GM12878 (cell line): ENCODE measurements at regions not wholly inside any gene's neighbourhood (a gene's known extent, or its start where the extent isn't known, plus 50 kb on each side); places are given as distances from the start of the nearest gene placed in this dataset.

Experiments used
- CEBPB ChIP-seq, 2 experiments: fragments of 150-350 bp in 1 of 2; IDR thresholded peaks; 2 replicates each; pipeline ENCODE4 v1.6.1; 2012 to 2014; ENCODE audit warnings: low read depth in 2 of 2, low read length in 2 of 2, borderline replicate concordance in 1 of 2, inconsistent platforms in 1 of 2
- MTA2 ChIP-seq: fragments of 450-650 bp; IDR thresholded peaks from 2 replicates; pipeline ENCODE4 v1.6.1; 2016; ENCODE audit warnings: low read depth, mild to moderate bottlenecking, moderate library complexity
- POLR2AphosphoS5 ChIP-seq: IDR thresholded peaks from 2 replicates; pipeline ENCODE4 v1.6.1; 2011; ENCODE audit warnings: mild to moderate bottlenecking, low read length, inconsistent platforms
- TF ChIP-seq, protein P1 (sequence below), 3 experiments: IDR thresholded peaks in 2 of 3; conservative IDR thresholded peaks in 1 of 3; 2 replicates each; pipeline ENCODE4 v1.5.1; 2011; ENCODE audit warnings: low read depth in 3 of 3, low read length in 3 of 3, mild to moderate bottlenecking in 3 of 3, control low read depth in 2 of 3, moderate library complexity in 2 of 3, inconsistent platforms in 1 of 3, mixed read lengths in 1 of 3; ENCODE audit not compliant: control insufficient read depth in 2 of 3, insufficient read depth in 1 of 3; ENCODE audit errors: extremely low read depth in 1 of 3

DNA sequence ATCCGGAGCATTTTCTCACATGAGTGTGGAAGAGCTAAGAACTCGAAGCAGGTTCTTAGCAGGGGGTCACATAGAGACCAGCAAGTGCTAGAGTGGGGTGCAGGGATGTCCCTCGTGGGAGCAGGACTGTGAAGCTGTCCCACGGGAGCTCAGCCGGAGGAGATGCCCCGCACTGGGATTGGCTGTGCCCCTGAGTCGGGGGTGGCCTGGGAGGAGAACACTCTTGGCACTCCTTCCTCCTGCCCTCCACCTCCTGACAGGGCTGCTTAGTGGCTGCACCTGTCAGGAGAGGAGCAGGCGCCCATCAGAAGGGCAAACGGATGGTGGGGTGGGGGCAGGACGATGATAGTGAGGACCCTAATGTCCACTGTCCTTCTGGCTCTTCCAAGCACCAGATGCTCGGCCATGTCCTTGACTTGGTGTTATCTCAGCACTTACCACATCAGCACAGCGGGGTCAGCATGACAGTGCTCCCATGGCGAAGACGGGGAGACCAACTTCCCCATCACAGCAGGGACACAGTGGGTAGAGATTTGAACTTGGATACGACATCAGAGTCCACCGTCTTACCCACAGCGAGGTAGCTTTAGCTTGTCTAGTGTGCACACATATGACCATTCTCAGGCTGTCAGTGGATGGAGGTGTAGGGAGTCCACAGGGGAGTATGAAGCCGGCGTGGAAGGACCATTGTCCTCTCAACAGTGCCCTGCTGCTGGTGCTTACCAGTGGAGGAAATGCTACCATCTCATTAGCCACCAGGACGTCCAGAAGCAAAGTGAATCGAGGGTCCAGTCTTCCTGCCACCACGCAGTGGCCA lies 142.5 kb upstream of the SHH start:
- TF ChIP-seq, protein P1, sequence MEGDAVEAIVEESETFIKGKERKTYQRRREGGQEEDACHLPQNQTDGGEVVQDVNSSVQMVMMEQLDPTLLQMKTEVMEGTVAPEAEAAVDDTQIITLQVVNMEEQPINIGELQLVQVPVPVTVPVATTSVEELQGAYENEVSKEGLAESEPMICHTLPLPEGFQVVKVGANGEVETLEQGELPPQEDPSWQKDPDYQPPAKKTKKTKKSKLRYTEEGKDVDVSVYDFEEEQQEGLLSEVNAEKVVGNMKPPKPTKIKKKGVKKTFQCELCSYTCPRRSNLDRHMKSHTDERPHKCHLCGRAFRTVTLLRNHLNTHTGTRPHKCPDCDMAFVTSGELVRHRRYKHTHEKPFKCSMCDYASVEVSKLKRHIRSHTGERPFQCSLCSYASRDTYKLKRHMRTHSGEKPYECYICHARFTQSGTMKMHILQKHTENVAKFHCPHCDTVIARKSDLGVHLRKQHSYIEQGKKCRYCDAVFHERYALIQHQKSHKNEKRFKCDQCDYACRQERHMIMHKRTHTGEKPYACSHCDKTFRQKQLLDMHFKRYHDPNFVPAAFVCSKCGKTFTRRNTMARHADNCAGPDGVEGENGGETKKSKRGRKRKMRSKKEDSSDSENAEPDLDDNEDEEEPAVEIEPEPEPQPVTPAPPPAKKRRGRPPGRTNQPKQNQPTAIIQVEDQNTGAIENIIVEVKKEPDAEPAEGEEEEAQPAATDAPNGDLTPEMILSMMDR (IDR thresholded peaks at IDR 0.05 in 2 of 3, conservative IDR thresholded peaks at IDR 0.05 in 1 of 3; ENCODE audit: control insufficient read depth in 2 of 3, extremely low read depth in 1 of 3, insufficient read depth in 1 of 3, low read depth in 3 of 3, low read length in 3 of 3) = no peak
- TF ChIP-seq MTA2 (no peak), CEBPB (IDR thresholded peaks at IDR 0.05; ENCODE audit: borderline replicate concordance in 1 of 2, low read depth in 2 of 2, low read length in 2 of 2) (no peak), POLR2AphosphoS5 (no peak)
